ENCODE measurements at regions not wholly inside any gene's neighbourhood (a gene's known extent, or its start where the extent isn't known, plus 50 kb on each side); places are given as distances from the start of the nearest gene placed in this dataset.

- Histone ChIP-seq H3K9ac (ENCODE audit: low read depth, low read length) (no peak overlapping the region), H3K18ac (ENCODE audit: low read depth, low read length) (no peak overlapping the region), H2AFZ (replicated peaks; ENCODE audit: low read length, poor library complexity) (no peak overlapping the region), H2BK15ac (ENCODE audit: low read depth, low read length) (no peak overlapping the region), H4K91ac (ENCODE audit: insufficient read depth, low read depth, low read length) (no peak overlapping the region), H3K4ac (ENCODE audit: low read depth, low read length) (no peak overlapping the region), H2BK120ac (ENCODE audit: low read depth, low read length) (no peak overlapping the region), H3K36me3 (ENCODE audit: control insufficient read depth, insufficient read depth, low read length) (no peaks in the 10 kb centered on the region), H2BK20ac (ENCODE audit: low read depth, low read length) (no peak overlapping the region), H3K9me1 (ENCODE audit: insufficient read depth, low read length) (no peaks in the 10 kb centered on the region), H3K4me1 (ENCODE audit: control insufficient read depth, insufficient read depth, low read length) (no peaks in the 10 kb centered on the region), H4K5ac (ENCODE audit: low read depth, low read length) (no peak overlapping the region), H3K9me3 (ENCODE audit: control insufficient read depth, insufficient read depth, low read length) (no peaks in the 10 kb centered on the region), H3K23ac (ENCODE audit: low read depth, low read length) (no peak overlapping the region), H3K4me3 (ENCODE audit: insufficient read depth, low read depth, low read length) (no peak overlapping the region), H2BK5ac (ENCODE audit: low read depth, low read length, poor library complexity, severe bottlenecking) (no peak overlapping the region), H3K79me1 (ENCODE audit: low read depth in 1 of 2, low read length in 2 of 2) (no peaks in the 10 kb centered on the region), H4K20me1 (ENCODE audit: insufficient read depth, low read length) (no peaks in the 10 kb centered on the region), H4K8ac (ENCODE audit: low read depth in 2 of 2, low read length in 2 of 2) (no peak overlapping the region), H3K27ac (ENCODE audit: insufficient read depth, low read length) (no peak overlapping the region), H3K56ac (ENCODE audit: extremely low read depth, insufficient read depth, low read length) (no peak overlapping the region), H3K27me3 (ENCODE audit: control insufficient read depth, insufficient read depth, low read length) (no peaks in the 10 kb centered on the region), H2AK9ac (replicated peaks; ENCODE audit: low read depth, low read length, poor library complexity) (no peak overlapping the region), H3K14ac (replicated peaks; ENCODE audit: low read depth, low read length) (no peak overlapping the region), H2AK5ac (ENCODE audit: low read depth, low read length) (no peak overlapping the region), H3K4me2 (ENCODE audit: low read depth, low read length) (no peak overlapping the region)
- no peak for DNase-seq
- no CpG with 5 or more reads among the region's 1 CpG for WGBS, 2 experiments (ENCODE audit: extremely low coverage in 2 of 2, insufficient read length in 1 of 2)
- intact Hi-C loops (cut with micrococcal nuclease), result no loop called here
- no peak for ATAC-seq (ENCODE audit: low read depth)
- dilution Hi-C loops (cut with HindIII; ENCODE audit: low sequenced_read_pairs, unreplicated experiment), result no loop called here
- TF ChIP-seq ELK1 (IDR thresholded peaks at IDR 0.05; ENCODE audit: borderline replicate concordance, low read depth, low read length), result no peak
- no peak for TF ChIP-seq POLR2A (IDR thresholded peaks at IDR 0.05; ENCODE audit: low read depth, low read length)
- TF ChIP-seq FOS (IDR thresholded peaks at IDR 0.05; ENCODE audit: low read depth, low read length), result no peak
- no peak for TF ChIP-seq BHLHE40 (IDR thresholded peaks at IDR 0.05; ENCODE audit: low read depth, low read length)
- no peak for TF ChIP-seq MAZ (IDR thresholded peaks at IDR 0.05; ENCODE audit: borderline replicate concordance, low read depth, low read length)
- TF ChIP-seq RFX5 (IDR thresholded peaks at IDR 0.05; ENCODE audit: low read depth, low read length), result no peak
- TF ChIP-seq CHD1 (IDR thresholded peaks at IDR 0.05; ENCODE audit: low read depth, low read length), result no peak
- no peak for TF ChIP-seq RAD21 (IDR thresholded peaks at IDR 0.05; ENCODE audit: low read length)
- no peak for TF ChIP-seq USF2 (IDR thresholded peaks at IDR 0.05; ENCODE audit: low read depth, low read length)
- TF ChIP-seq MXI1 (IDR thresholded peaks at IDR 0.05; ENCODE audit: borderline replicate concordance, low read depth, low read length), result no peak
- TF ChIP-seq SMC3 (IDR thresholded peaks at IDR 0.05; ENCODE audit: low read depth, low read length), result no peak
- no peak for TF ChIP-seq RCOR1 (IDR thresholded peaks at IDR 0.05; ENCODE audit: insufficient replicate concordance, low read length)
- TF ChIP-seq CEBPB (IDR thresholded peaks at IDR 0.05; ENCODE audit: low read depth, low read length), result no peak
- TF ChIP-seq NFE2L2 (IDR thresholded peaks at IDR 0.05; ENCODE audit: low read depth, low read length), result no peak
- TF ChIP-seq MAFK (IDR thresholded peaks at IDR 0.05; ENCODE audit: low read depth, low read length), result no peak
- TF ChIP-seq CTCF (conservative IDR thresholded peaks at IDR 0.05; ENCODE audit: low read depth, low read length), result no peak
- BruUV-seq (replicated peaks), result no TSS peak
- CTCF ChIA-PET, result no interaction called here
- POLR2A ChIA-PET (ENCODE audit: unreplicated experiment), result no interaction called here
- in situ Hi-C loops (cut with MboI; ENCODE audit: low sequenced_read_pairs), result no loop called here
These were observed 1414.6 kb downstream of the SLITRK1 start for GRCh38 chr13:82467626-82468025.

All from IMR-90 (cell line).